ENCODE measurements at regions not wholly inside any gene's neighbourhood (a gene's known extent, or its start where the extent isn't known, plus 50 kb on each side); places are given as distances from the start of the nearest gene placed in this dataset.

GRCh38 chr12:86735072-86735471, 478.9 kb upstream of the MGAT4C start:
- intact Hi-C loops (cut with DNase I; ENCODE audit: low total_unique reads), result no loop called here
- Histone ChIP-seq H3K4me1 (no peaks in the 10 kb centered on the region), H3K27me3 (no peaks in the 10 kb centered on the region), H3K4me3 (no peak overlapping the region), H3K27ac (no peak overlapping the region), H3K9me3 (no peaks in the 10 kb centered on the region), H3K36me3 (no peaks in the 10 kb centered on the region)
- TF ChIP-seq CTCF (IDR thresholded peaks at IDR 0.05) (no peak), POLR2A (IDR thresholded peaks at IDR 0.05) (no peak)
- DNase-seq, result no peak

- Histone ChIP-seq H3K9me3 (no peaks in the 10 kb centered on the region), H3K27me3 (no peaks in the 10 kb centered on the region), H3K27ac (no peak overlapping the region), H3K4me3 (no peak overlapping the region), H3K4me1 (no peaks in the 10 kb centered on the region), H3K36me3 (no peaks in the 10 kb centered on the region)
- no peak for DNase-seq
- no peak for TF ChIP-seq POLR2A (IDR thresholded peaks at IDR 0.05)
- no peak for TF ChIP-seq CTCF (IDR thresholded peaks at IDR 0.05)
- intact Hi-C loops (cut with DNase I; ENCODE audit: low total_unique reads), result no loop called here
These were observed 474.0 kb upstream of the MGAT4C start for GRCh38 chr12:86730233-86730632.

GRCh38 chr12:86729739-86730138, 473.5 kb upstream of the MGAT4C start:
- Histone ChIP-seq H3K4me3 (no peak overlapping the region), H3K36me3 (no peaks in the 10 kb centered on the region), H3K27me3 (no peaks in the 10 kb centered on the region), H3K27ac (no peak overlapping the region), H3K9me3 (no peaks in the 10 kb centered on the region), H3K4me1 (no peaks in the 10 kb centered on the region)
- TF ChIP-seq CTCF (IDR thresholded peaks at IDR 0.05), result no peak
- no peak for TF ChIP-seq POLR2A (IDR thresholded peaks at IDR 0.05)
- DNase-seq, result no peak
- intact Hi-C loops (cut with DNase I; ENCODE audit: low total_unique reads), result no loop called here

- no peaks in the 10 kb centered on the region for H3K36me3 ChIP-seq
- no peak overlapping the region for H3K27ac ChIP-seq
- H3K27me3 ChIP-seq, result no peaks in the 10 kb centered on the region
- no peak for DNase-seq
- no peaks in the 10 kb centered on the region for H3K4me1 ChIP-seq
- H3K9me3 ChIP-seq, result no peaks in the 10 kb centered on the region
- TF ChIP-seq POLR2A (IDR thresholded peaks at IDR 0.05), result no peak
- no peak for TF ChIP-seq CTCF (IDR thresholded peaks at IDR 0.05)
- no peak overlapping the region for H3K4me3 ChIP-seq
- intact Hi-C loops (cut with DNase I; ENCODE audit: low total_unique reads), result no loop called here
These were observed 471.0 kb upstream of the MGAT4C start for GRCh38 chr12:86727160-86727559.

GRCh38 chr12:86724716-86725115, 468.5 kb upstream of the MGAT4C start:
- H3K4me3 ChIP-seq, result no peak overlapping the region
- H3K9me3 ChIP-seq, result no peaks in the 10 kb centered on the region
- no peaks in the 10 kb centered on the region for H3K4me1 ChIP-seq
- H3K27ac ChIP-seq, result no peak overlapping the region
- no peak for TF ChIP-seq POLR2A (IDR thresholded peaks at IDR 0.05)
- no peak for TF ChIP-seq CTCF (IDR thresholded peaks at IDR 0.05)
- no peak for DNase-seq
- H3K27me3 ChIP-seq, result no peaks in the 10 kb centered on the region
- no peaks in the 10 kb centered on the region for H3K36me3 ChIP-seq
- intact Hi-C loops (cut with DNase I; ENCODE audit: low total_unique reads), result no loop called here
